GM21447 (cell line): ENCODE measurements at regions not wholly inside any gene's neighbourhood (a gene's known extent, or its start where the extent isn't known, plus 50 kb on each side); places are given as distances from the start of the nearest gene placed in this dataset.

Experiments used
- ATAC-seq: cut with Tn5 transposase; IDR thresholded peaks from one replicate; pipeline ENCODE4 v1.9.1; 2021; ENCODE audit not compliant: unreplicated experiment

DNA sequence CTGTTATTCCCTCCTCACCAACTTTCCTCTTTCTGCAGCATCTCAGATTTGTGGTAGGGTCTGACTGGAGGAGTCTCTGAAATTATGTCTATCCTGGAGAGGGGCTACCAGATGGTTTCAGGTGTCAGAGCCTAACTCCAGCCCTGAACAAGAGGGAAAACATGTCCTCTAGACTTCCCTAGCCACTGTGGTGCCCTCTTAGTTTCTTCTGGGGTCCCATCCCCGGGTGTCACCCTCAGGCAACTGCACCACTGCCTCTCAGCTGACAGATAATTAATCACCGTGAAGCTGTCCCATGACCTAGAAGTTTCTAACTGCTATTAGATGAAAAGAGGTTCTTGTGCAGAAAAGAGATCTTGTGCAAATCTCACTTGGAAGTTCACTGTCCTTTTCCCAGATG, 95.1 kb upstream of the CELF4 start:
- ATAC-seq, result no peak

DNA sequence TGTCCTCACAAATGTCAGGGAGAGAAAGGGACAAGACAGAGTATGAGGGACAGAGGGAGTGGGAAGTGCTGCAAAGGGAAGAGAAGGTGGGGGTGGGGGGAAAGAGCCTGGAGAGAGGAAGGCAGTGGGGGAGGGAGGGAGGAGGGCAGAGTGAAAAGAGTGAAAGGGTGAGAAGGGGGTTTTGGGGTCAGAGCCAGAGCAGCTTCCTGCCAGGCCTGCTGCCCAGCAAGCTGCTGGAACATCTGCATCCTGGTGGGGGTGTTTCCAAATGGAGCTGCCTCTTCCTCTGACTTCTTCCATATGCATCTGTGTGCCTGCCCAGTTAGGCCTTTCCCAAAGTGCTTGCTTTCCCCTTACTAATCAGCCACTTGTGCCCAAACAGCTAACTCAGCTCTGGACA, 94.3 kb upstream of the CELF4 start:
- ATAC-seq, result no peak

DNA sequence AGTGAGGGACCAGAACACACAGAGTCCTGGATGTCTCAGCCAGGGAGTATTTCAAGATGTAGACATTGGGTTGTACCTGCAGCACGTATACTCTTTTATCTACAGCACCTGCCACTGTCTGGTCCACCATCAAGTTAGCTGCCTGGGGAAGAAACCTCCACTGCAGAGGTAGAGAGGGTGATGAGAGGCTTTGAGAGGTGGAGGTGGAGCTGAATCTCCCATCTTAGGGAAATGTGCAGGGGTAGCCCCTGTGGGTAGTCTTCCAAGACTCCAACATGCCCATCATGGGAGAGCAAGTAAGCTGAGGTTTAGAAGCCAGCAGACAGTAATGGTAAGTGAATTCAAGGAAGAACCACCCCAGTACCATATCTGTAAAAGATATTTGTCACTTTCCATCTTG, 93.3 kb upstream of the CELF4 start:
- ATAC-seq, result no peak

DNA sequence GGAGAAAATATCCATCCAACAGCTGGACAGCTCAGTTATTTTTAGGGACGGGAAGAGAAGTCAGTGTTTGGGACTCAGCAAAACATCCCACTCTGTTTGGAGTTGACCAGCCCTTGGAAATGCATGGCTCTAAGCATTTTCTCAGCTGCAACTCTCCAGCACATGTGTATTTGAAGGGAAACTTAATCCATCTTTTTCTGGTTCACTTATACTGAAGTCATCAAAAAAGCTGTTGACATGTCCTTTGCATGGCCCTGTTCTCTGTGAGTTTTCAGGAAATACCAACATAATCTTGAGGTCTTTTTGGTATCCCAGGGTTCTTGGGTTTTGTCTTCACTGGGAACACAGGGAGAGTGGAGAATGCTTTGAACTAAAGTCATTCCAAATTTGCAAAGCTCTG, 91.9 kb upstream of the CELF4 start:
- ATAC-seq, result no peak

DNA sequence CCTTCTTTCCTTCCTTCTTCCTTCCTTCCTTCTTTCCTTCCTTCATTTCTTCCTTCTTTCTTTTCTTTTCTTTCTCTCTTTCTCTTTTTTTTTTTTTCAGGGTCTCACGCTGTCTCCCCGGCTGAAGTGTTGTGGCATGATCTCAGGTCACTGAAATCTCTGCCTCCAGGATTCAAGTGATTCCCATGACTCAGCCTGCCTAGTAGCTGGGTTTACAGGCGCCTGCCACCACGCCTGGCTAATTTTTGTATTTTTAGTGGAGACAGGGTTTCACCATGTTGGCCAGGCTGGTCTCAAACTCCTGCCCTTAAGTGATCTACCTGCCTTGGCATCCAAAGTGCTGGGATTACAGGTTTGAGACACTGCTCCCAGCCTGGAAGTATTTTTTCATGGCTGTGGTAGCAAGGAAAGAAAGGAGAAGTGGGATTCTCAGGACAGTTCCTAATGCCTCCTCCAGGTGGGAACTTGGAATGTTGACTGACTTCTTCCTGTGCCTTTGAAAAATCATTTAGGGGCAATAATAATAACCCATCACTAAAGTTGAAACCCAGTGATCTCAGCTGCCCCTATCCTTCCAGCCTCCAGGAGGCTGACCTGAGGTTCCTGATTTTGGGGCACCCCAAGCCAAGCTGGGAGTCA, 89.3 kb upstream of the CELF4 start:
- no peak for ATAC-seq

DNA sequence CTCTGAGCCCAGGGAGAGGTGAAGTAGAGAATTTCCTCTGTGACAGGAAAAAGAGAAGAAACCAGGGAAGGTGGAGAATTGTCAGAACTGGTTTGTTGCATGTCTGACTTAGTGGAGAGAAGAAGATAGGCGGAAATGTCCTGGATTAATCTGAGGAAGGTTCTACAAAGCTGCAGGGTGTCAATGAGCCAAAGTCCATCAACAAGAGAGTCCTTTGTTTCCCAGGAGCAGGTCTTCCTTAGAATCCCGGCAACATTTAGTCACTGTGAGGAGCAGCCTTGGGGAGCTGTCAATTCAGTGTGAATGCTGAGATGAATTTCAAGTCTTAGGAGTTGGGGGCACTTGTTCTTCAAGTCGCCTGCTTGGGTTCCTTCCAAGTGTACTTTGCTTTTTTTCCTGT, 88.4 kb upstream of the CELF4 start:
- ATAC-seq, result no peak

DNA sequence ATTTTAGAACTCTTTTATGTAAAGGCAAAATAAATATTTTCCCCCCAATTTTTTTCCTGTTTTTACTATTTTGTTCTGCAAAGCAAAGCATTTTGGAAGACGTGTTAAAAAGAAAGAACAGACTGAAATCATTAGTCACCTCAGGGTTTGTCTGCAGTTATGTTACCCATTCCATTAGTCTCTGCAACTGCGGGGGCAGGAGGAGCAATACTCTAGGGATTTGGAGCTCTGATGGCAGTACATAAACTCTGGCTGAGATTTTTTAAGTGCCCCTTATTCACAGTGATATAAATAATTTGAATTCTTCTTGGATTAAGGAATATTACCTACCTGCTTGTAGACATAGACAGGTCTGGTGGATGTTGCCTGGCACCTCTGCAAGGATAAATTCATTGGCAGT, 88.0 kb upstream of the CELF4 start:
- ATAC-seq, result no peak

DNA sequence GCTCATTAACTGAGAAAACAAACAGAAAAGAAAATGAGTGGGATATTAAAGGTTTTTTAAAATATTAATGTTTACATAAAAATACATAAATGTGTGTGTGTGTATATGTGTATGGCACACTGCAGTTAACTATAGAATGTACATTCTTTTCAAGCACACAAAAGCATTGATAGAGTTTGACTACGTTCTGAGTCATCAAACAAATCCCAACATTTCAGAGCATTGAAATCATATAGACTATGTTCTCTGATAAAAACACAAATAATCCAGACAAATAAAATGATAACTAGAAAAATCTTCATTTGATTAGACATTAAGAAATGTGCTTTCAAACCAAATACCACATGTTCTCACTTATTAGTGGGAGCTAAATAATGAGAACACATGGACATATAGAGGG, 84.3 kb upstream of the CELF4 start:
- ATAC-seq, result no peak

DNA sequence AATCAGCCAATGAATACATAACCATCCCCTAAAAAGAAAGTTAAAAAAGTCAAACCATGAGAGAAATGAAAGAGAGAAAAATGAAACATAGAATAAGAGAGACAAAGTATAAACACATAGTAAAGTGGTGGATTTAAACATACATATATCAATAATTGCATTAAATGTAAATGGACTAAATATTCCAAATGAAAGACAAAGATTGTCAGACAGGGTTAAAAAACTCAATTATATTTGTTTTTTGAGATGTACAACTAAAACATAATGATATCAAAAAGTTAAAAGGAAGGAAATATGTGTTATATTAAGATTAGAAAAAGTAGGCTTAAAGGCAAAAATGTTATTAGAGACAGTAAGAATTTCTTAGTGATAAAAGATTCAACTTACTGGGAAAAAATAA, 83.8 kb upstream of the CELF4 start:
- no peak for ATAC-seq

DNA sequence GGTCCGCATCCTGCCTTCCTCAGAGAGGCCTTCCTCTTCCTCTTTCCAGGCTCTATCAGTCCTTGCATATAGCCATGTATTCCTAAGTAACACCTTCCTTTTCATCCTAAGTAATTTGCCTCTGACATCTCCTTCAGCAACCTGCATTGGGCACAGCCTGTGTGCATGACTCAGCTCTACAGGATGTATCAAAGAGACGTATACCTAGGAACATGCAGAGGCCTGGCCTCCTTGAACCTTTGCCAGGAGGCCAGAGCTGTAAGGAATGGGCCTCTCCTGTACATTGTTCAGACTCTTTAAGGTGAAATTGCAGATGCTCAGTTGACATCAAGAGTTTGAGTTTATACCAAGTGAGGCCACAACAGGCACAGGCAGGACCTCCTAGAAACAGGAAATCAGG, 76.0 kb upstream of the CELF4 start:
- no peak for ATAC-seq

DNA sequence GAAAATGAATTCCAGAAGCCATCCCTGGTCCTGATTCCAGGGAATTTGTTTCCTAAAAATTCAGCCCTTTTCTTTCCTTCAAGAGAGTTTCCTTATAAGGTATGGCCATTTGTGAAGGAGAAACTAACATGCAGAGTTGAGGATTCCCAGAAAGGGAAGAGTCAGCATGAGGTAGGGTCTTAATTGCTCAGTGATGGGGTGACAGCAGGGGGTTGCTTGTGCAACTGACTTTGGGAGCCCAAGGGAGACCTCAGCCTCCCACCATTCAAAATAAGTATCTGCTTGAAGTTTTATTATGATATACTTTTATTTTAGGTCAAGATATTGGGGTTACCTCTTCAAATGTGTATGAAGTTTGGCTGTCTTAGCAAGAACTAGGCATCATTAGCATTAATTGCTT, 74.9 kb upstream of the CELF4 start:
- no peak for ATAC-seq

DNA sequence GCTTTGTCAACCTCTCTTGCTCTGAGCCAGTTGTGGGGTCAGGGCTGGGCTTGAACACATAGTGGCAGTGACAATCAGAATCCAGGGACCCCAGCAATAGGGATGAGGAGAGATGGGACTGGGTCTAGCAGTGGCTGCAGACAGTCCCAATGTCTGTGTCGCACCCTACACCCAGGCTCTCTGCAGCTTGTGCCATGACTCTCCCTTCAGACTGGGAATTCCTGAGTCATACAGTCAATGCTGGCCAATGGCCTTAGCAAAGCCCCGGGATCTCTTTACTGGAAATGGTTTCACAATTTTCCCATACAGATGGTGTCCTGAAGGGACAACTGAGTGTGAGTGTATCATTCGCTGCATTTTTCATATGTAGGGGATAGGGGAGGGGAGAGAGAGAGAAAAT, 74.2 kb upstream of the CELF4 start:
- ATAC-seq, result no peak

DNA sequence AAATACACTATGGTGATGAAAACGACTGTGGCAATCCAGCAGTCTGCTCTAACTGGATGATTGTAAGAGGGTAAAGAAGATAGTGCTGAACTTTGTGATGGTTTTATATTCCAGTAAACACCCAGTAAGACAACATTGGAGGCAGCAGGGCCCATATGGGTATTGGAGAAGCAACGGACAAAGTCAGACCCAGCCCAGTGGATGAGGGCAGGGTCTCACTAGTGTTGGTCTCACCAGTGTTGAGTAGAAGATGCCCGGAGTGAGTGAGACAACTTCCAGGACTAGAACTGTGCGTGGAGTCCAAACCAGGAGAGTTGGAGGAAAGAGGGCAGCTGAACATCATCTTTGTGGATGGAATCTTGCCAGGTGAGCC, 71.9 kb upstream of the CELF4 start:
- no peak for ATAC-seq

DNA sequence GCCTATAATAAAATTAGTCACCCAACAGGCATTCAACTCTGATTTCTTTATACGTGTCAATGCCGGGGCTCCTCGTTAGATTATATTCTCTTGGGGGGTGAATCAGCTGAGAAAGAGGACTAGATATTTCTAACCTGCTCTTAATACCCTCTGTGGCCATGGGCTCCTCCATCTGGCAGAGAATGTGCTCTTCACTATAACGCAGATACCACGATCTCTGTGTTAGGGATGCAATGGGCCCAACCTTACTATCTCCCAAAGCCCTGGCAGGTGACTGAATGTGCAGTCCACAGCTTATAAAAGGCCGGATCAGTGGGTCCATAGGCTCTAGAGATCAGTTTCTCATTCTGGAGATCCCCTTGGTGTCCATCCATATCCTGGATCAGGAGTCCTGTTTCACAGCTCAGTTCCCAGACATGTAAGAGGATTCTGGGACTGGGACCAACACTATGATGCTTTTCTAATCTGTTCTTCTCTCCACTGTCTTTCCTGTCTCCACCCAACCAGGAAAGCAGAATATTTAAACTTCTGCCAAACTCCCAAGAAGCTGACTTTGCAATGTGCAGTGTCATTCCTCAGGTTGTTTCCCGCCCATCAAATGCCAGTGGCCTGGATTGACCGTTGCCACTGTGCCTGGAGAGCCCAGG, 71.4 kb upstream of the CELF4 start:
- no peak for ATAC-seq

DNA sequence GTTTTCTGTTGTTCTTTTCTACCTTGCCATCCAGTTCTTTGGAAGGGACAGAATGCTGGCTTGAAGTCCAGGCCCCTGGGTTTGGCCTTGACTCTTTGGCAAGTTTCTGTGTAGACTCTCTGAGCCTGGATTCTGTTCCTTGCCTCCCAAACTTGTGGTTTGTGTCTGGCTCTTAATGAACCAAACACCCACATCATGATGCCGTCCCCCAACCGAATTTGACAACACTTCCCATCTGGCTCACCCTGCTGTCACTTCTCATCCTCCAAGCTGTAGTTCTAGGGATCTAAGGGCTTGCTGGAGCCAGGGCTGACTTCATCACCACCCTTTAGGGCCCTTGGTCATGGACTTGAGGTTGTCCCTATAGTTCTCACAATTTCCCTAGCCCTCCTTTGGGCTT, 68.9 kb upstream of the CELF4 start:
- no peak for ATAC-seq

DNA sequence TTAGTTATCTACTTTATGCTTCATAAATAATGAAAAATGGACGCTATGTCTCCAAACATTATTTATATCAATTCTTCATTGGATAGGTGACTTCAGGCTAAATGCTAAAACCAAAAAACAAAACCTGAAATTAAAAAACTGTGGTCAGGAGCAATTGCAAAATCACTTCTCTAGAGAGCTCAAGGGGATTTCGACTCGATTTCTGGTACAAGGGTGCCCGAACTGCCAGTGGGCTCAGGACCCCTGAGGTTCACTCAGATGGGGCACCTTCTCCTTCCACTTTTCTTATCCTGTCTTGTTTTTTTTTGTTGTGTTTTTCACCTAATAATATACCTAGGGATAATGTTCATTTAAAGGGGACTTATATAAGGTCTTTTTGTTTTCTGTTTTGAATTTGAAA, 65.8 kb upstream of the CELF4 start:
- no peak for ATAC-seq

DNA sequence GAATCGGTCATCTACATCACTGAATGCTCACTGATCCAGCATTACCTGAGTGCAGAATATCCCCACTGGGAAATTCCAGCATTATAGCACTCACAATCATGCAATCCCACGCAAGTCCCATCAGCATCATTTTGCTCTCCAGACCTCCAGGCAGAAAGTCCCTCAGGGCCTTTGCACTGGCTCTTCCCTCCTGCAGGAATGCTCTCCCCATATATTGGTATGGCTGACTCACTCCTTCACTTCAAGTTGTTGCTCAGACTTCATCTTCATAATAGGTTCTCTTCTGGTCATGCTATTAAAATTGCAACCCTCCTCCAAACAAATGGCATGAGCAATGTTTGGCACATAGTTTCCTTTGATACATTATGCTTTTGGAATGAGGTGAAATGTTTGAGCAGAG, 64.7 kb upstream of the CELF4 start:
- no peak for ATAC-seq

DNA sequence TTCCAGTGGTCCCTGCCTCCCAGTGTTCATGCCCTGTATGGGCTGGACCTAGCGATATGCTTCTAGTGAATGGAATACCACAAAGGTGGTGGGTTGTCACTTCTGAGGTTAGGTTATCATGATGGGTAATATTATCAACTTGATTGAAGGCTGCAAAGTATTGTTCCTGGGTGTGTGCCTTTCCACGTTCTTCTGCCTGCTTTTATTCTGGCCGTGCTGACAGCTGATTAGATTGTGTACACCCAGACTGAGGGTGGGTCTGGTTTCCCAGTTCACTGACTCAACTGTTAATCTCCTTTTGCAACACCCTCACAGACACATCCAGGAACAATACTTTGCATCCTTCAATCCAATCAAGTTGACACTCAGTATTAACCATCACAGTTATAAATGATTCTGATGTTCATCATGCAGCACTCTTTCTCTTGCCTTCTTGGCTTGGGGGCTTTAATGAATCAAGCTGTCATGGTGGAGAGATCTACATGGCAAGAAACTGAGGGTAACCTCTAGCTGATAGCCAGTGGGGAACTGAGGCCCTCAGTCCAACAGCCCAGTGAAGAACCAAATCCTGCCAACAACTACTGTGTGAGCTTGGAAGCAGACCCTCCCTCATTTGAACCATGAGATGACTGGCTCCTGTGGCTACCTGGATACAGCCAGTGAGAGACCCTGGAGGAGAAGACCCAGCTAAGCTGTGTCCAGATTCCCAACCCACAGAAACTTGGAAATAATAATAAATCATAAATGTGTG, 63.0 kb upstream of the CELF4 start:
- no peak for ATAC-seq

DNA sequence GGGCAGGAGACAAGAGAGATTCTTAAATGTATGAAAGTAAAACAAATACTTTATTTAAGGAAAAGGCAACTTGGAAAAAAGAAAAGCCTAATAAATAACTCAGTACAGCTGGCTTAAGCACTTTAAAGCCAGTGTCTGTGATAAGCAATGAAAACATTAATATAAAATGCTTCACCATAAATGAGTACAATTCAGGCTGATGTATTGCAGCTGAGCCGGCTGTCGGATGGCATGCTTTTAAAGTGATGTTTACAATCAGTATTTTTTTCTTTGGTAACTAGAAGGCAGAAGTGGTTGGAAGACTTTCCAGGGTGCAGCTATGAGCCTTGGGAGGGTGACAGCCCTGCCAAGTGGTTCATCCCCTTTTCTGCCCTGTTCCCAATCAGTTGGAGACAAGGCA, 58.7 kb upstream of the CELF4 start:
- no peak for ATAC-seq

DNA sequence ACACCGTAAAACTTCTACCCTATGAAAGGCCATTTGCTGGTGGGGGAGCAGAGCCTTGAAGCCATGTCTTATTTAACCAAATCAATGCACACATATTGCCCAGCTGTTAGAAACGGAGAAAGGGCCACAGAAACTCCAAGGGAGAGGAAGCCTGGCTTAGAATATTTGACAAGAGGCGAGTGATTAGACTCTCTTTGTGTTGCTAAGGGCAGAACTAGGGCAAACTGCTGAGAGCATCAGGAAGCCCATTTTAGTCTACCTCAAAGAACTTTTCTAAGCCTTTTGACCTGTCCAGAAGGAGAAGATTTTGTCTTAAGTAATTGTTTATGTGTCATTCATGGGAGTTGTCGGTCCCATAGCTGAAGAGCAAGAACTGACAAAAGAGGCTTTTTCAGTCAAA, 54.4 kb upstream of the CELF4 start:
- ATAC-seq, result no peak

DNA sequence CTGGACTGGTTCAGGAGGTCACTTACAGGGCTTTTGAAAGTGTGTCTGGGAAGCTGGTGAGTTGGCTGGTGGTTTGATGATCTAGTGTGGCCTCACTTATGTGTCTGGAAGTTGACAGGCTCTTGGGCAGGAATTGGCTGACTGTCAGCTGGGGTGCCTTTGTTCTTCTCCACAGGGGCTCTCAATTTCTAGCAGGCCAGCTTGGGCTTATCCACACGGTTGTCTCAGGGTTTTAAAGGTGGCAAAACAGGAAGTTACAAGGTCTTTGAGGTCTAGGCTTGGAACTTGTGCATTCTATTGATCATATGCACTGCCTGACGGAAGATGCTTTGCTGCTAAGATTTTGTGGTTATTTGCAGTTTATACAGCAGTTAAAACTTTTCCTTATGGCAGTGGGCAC, 52.0 kb upstream of the CELF4 start:
- no peak for ATAC-seq
